IPS-NIHi11 (cell line): ENCODE measurements at regions not wholly inside any gene's neighbourhood (a gene's known extent, or its start where the extent isn't known, plus 50 kb on each side); places are given as distances from the start of the nearest gene placed in this dataset.
A peak's percentile ranks its signal among the peaks of the same experiment; 100 is the strongest.

Source experiments
- DNase-seq: peaks from one replicate; pipeline ENCODE4 v3.0.0; 2012; ENCODE audit warnings: mixed read lengths, low spot score

DNA sequence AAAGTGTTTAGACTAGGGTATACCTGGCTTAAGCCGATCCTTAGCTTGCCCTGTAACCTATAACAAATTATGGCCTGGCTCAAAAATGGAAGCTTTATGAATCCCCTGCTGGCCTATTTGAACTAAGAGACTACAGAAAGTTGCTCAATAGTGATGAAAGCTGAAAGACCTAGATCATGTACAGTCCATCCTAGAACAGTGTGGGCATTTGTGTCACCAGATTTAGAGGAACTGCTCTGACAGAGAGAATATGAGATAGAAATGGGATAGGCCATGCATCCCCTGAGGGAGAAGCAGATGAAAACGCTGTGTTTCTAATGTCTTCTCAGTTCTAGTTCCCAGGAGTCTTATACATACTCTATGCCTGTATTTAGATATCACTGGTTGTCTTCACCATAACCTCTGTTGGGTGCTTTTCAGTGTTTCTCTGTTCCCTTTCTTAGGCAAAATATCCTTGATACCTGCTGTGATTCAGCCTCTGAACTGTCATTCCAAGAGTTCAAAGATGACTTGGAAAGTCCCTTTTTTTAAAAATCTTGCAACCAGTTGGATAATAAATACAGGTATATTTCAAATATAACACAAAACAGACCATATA lies 246.9 kb upstream of the SLC39A10 start:
- DNase-seq = peak; percentile 8

DNA sequence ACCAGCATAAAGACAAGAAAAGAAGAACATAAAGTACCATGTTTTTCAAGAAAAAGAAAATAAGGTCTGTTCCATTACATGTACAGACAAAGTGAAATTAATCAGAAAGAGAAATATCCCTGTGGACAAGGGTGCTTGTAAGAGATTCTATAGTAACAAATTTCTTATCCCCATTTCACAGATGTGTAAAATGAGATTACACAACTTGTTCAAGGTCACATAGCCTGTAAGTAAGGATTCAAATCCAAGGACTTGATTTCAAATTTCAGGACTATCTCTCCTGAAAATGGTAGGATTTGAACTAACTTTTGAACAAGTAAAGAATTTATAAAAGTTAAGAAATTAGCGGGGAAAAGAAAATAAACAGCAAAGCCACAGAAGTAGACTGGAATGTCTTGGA lies 248.2 kb upstream of the SLC39A10 start:
- DNase-seq = no peak

DNA sequence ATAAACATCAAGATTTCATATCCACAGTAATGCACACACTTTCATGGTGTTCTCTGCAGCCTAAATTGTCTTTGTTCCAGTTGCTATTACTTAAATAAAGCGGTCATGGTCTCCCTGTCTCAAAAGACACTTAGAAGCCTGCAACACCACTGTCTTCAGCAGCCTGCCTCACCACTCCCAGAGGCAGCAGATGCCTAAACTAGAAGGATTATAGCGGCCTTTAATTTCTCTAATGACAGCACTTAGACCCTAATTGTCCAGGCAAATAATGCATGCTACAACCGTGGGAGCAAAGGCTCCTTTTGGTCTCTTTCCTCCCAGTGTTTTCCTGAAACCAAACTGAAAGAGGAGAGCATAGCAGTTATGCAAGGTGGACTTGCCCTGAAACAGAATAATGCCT lies 248.8 kb upstream of the SLC39A10 start:
- no peak for DNase-seq

DNA sequence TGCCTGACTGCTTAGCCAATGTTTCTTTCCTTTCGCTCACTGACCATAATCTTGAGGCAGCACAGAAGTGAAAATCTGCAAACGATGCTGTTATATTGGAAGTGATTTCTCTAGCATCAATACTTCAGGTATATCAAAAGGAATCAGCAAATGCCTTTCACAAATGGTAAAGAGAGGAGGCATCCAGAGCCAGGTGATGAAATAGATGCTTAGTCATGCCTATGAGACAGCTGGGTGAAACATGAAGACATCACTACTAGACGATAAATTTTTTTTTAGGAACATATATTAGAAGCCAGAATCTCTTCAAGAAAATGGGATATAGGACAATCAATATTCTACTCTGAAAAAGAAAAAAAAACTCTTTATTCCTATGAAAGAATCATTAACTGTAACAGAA lies 249.2 kb upstream of the SLC39A10 start:
- no peak for DNase-seq

DNA sequence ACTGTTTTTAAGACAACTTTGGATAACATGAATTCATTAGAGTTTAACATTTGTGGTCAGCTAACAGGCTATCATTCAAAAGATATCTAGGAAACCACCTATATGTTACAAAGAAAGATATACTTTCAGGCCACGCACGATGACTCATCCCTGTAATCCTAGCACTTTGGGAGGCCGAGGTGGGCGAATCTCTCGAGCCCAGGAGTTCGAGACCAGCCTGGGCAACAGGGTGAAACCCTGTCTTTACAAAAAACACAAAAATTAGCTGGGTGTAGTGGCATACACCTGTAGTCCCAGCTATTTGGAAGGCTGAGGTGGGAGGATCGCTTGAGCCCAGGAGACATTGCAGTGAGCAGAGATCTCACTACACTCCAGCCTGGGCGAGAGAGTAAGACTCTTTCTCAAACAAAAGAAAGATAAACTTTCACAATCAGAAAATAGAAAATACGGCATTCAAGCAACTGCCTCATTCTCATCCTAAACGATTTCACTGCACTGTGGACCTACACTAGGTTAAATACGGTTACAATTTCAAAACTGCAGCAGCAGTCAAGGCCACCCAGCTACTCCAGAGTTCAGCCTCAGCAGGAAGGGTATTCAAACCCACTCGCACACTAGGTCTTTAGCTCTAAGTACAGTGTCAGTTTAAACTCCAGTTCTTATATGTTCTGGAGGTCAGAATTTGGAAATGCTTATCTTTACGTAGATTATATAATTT lies 250.0 kb upstream of the SLC39A10 start:
- no peak for DNase-seq

DNA sequence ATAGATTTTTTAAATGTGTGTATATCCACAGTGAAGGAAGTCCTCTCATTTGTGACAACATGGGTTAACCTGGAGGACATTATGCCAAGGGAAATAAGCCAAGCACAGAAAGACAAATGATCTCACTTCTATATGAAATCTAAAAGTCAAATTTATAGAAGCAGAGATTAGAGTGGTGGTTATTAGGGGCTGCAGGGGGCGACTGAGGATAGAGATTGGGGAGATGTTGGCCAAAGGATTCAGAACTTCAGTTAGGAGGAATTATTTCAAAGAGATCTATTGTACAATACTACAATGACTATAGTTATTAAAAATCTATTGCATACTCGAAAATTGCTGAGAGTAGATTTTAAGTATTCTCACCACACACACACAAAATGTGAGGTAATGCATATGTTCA lies 252.4 kb upstream of the SLC39A10 start:
- DNase-seq = no peak

DNA sequence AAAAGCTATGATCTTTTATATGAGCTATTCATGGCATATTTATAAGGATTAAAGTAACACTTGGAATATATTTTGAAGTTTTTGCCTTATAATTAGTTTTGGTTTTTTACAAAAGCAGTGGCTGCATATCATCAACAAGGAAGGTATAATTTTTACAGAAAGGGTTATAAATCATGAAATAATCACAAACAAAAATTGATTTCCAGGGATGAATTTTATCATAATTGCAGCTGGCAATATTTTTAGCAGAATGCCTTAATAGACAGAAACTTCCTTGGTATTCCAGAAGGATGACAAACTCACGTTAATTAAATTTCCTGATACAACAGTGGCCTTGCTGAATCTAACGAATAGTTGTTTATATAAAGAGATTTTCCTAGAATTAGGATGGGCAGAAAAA lies 260.5 kb upstream of the SLC39A10 start:
- DNase-seq = no peak

DNA sequence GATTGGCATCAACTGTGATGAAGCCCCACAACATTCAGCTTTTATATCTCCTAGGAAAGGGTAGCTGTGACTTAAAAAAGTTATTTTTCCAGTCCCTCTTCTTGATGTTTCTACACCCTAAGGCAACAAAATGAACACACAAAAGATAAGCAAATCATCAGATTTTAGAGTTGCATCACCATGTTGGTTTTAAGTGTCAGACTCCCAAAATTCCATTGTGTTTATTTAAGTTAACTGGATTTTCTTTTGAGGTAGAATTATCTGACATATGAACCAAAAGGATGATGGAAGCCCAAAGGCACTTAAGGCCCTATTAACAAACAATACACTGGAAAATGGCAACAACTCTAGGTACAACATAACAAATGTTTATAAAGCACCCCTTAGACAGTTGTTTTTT lies 261.7 kb upstream of the SLC39A10 start:
- DNase-seq = no peak

DNA sequence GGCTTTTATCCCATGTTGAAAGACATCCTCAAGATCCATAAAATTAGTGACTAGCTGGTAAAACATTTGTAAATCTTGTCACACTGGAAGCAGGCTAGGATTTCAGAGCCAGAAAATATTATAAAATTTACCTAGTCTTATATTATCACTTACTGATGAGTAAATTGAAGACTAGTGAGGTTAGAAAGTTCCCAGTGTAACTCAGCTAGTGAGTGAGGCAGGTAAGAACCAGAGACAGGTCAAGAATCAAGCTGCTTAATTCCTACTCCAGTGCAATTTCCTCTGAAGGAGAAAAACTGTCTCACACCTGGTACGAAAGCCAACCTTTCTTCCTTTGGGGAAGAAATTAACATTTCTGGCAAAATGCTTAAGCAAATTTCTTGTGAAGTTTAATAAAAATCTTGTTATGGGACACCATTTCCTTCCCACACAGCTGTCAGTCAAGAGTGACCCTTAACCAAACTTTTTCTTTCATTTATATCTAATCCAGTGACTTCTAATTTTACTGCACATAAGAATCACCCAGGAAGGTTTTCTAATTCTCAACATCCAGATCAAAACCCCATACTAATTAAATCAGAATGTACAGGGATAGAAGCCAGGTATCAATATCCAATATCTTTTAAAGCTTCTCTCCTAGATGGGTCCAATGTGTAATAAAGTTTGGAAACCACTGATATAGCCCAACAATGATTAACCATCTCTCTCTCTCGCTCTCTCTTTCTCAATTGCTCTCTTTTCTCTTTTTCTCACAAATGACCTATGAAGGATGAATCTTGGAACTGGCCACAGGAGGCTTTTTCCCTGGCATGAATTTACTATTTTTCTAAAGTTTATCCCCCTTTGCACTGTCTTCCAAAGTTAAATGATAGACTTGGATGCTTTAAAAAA lies 264.3 kb upstream of the SLC39A10 start:
- no peak for DNase-seq

DNA sequence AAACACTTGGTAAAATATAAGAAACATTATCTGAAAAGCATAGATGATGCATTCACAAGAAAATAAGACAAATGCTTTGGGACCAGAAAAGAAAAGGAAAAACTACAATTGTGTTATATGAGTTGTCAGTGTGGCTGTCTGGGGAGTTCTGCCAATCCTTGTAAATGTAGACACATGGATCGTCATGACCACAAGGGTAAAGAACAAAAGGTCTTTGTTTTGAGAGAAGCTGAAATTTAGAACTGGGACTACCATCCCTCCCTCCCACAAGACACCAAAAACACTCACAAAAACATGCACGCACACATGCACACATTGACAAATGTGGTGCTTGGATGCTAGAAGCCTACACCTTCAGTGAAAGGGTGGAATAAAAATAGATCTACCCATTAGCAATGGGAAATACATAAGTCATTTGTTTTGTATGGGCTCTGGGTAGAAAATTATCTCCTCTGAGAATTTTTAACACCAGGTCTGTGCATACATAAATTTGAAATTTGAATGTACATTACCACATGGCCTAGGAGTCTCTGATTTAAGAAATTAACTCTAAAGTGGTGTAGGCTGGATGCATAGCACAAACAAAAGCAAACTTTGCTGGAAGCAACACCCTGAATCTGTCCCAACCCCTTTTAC lies 266.2 kb upstream of the SLC39A10 start:
- DNase-seq = no peak

DNA sequence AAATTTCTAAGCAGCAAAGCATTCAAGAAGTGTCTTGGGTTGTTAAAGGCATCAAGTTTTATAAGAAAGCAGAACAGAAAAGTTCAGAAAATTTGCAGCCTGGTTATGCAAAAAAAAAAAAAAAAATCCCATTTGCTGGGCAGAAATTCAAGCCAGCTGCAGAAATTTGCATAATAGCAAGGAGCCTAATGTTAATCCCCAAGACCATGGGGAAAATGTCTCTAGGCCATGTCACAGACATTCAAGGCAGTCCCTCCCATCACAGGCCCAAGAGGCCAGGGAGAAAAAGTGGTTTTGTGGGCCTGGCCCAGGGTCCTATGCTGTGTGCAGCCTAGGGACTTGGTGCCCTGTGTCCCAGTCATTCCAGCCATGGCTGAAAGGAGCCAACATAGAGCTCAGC lies 269.0 kb upstream of the SLC39A10 start:
- no peak for DNase-seq

DNA sequence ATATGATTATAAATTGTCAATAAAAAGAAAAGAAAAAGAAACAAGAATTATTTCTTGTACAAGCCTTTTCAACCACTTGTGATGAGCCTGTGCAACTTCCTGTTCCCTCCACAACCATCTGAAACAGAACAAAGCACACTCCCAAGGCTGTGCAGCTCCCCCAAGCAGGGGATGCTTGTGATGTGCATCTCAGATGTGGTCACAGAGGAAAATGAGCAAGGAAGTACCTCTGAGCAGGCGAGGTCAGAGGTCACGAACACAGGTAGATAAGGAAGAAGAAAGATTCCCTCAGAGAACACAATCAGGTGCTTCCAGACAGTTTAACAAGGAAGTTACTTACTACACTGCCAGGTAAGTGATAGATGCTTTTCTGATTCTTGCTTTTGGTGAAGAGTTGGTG lies 274.8 kb upstream of the SLC39A10 start:
- no peak for DNase-seq

DNA sequence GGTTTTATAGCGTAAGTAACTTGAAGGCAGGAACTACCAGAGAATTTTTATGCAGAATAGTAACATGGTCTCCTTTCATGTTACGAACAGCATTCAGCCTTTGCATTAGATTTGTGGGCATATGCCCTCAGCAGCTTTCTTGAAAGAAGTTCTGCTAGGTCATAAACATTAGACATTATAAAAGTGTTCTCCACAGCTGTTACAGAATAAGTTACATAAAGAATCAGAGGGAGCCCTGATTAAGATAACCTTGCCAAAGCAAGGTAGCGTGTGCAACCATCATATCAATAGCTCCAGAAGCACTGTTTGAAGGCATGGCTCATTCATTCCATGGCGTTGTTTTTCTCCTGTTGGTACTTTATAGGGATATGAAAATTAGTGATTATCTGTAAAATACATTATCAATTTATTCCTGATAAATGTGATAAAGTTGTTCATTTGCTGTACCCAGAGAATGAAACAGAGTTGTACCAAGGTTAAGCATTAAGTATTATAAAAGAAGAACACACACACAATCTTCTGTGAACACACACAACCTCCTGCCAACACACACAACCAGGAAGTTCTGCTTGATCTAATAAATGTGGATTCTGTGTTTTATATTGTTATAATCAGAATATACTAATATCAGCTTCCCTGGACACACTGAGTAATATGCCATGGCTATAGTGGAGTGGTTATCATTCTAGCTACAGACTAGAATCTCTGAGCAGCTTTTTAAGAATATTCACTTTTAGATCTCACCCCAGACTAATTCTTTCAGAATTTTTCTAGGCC lies 286.7 kb upstream of the SLC39A10 start:
- no peak for DNase-seq

DNA sequence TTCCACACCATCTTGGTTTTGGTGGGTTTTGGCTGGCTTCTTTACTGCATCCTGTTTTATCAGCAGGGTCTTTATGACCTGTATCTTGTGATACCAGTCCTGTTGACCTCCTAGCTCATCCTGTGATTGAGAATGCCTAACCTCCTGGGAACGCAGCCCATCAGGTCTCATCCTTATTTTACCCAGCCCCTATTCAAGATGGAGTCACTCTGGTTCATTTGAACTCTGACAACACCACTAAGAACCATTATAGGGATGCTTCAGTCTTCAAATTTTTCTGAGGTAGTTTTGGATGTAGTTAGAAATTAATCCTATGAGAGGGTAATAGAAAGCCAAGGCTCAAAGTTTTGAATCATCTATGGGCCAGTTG lies 287.8 kb upstream of the SLC39A10 start:
- no peak for DNase-seq

DNA sequence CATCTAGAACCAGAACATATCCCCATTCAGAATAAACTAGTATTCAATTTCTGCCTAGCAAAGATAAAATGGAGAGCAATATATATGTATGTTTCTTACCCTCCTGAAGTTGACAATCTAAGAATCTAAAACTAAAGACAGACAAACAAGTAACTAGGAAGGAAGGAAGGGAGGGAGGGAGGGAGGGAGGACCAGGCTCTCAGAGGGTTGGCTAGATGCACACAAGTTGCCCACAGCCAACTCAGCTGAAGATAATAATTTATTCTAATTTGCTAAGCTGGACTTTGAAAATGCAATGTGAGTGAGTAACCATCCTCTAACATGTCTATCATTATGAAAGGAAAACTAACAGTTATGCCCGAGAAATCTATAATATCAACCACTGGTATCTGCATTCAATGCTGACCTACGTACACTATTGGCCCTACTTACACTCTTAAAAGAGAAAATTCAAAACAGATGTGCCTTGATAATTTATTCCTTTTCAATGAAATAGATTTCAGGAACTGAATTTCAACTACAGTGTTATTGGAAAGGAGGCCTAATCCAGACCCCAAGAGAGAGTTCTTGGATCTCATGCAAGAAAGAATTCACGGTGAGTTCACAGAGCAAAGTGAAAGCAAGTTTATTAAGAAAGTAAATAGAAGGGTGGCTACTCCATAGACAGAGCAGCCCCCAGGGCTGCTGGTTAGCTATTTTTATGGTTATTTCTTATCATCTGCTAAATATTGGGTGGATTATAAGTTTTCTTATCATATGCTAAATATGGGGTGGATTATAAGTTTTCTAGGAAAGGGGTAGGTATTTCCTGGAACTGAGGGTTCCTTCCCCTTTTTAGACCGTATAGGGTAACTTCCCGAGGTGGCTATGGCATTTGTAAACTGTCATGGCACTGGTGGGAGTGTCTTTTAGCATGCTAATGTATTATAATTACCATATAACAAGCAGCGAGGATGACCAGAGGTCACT lies 288.5 kb upstream of the SLC39A10 start:
- no peak for DNase-seq

DNA sequence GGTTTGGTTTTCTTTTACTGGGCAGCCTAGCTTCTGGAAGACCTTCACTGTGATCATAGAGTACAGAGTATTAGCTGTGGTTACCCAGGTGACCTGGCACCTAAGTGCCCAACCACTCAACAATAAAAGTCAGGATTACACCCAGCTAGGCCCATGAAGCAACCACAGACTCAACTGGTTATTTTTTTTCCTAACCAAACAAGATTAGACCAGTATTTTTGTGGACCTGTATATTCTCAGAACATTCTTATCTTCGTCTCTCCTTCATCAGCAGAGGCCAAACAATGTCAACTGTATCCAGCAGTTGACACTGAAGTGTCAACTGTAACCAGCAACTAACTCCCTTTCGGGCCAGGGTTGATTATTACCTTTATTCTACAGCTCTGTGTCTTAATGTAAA lies 289.2 kb upstream of the SLC39A10 start:
- no peak for DNase-seq

DNA sequence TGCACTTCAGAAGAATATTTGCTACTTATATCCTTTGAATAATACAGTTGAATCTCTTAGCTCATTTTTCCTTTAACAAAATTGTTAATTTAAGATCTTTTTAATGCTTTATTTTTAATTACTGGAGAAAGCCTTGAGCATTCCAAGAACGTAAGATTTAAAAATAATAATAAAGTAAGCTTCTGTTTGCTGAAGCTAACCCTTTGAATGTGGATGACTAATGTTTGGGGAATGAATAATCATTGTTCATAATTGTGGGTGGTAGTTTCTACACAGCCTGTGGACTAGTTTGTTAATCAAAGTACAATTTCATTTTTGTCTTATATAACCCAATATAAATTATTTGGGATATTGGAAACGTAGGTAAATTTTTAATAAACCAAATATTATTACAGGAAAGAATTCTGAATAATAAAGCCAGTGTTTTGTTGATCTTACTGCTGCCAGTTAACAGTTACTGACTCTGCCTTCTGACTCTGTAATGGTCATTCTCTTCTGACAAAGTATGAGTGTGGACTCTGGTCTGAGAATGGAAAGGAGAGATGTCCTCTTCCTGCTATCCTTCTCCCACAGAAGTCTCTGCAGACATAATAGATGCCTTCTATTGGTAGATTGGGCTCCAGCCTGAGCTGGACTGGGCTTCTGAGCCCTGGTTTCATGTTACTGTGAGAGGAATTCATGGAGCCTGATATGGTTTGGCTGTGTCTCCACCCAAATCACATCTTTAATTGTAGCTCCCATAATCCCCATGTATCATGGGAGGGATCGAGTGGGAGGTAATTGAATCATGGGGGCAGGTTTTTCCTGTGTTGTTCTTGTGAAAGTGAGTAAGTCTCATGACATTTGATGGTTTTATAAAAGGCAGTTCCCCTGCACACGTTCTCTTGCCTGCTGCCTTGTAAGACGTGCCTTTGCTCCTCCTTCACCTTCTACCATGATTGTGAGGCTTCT lies 292.7 kb upstream of the SLC39A10 start:
- no peak for DNase-seq

DNA sequence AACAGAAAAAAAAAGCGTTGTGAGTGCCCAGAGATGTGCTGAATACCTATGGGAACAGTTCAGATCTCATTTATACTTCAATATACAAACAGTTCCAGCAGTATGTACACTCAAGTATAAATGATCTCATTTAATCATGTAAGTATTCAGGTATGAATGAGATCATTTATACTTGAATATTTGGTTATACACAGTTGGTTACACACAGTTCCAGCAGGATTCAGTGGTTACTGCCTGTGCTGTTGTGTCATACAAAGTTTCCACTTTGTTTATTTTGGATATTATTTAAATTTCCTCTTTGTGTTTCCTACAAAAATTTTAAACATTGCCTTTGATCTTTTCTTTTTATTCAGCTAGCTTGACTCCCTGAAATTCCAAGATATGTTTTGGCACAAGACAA lies 293.5 kb upstream of the SLC39A10 start:
- DNase-seq = no peak

DNA sequence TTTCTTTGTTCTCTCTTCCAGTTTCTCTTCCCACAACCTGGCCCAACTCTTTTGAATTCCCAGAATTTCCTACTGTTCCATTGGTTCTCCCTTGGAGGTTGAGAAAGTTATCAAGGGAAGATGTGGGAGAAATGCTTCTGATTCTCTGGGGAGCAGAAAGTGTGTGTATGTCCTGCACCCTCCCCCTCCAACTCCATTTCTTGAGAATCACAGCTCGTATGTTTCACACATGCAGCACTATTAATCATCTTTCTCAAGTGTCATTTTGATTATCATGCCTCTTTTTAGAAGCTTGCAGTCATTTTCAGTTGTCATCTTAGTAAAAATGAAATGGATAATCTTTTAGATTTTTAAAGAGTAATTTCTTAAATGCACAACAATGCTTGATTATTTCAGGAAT lies 296.8 kb upstream of the SLC39A10 start:
- no peak for DNase-seq
